GM19324 (cell line): ENCODE measurements at regions not wholly inside any gene's neighbourhood (a gene's known extent, or its start where the extent isn't known, plus 50 kb on each side); places are given as distances from the start of the nearest gene placed in this dataset.

ENCODE experiments used
- ATAC-seq: cut with Tn5 transposase; IDR thresholded peaks from one replicate; pipeline ENCODE4 v1.9.1; 2021; ENCODE audit warnings: mild to moderate bottlenecking, moderate library complexity; ENCODE audit not compliant: unreplicated experiment, low FRiP score

DNA sequence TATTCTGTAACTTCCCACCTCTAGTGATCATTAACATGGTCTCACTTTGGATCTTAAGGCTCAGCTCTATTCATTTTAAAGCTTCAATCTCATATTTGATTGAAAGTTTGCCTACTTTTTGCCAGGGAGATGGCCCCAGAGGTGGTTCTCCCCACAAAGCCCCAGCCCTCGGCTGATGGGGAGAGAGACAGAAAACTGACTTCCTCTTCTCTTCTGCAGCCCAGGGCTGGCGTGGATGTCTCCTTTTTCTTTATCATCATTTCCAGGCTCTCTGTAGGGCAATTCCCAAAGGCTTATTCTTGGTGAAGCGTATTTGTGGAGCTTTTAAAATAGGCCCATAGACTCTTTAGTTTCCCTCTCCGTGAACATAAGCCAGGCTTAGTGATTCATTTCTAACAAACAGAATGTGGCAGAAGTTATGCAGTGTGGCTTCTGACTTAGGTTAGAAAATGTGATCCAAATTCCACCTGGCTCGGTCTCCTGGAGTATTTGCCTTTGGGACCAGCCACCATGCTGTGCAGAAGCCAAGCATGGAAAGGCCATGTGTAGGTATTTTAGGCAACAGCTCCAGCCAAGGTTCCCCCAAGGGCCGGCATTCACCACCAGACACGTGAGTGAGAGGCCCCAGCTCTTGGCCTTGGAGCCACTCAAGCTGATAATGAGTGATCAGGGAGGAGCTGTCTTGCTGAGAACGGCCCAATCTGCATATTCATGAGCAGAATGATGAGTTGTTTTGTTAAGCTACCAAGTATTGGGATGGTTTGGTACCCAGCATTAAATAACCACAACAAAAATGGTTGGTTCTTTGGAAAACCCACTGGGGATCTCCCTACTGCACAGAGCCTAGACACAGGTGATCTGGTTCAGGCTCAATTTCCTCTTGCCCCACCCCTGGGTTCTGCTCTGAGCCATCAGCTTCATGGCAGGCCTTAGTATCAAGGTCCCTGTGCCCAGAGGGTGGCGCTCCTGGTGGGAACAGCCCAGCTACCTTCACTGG is 353.2 kb upstream of the PROK2 start:
- ATAC-seq, result no peak

- ATAC-seq, result no peak
Observed at GRCh38 chr3:72135636-72136035, 350.7 kb upstream of the PROK2 start.

DNA sequence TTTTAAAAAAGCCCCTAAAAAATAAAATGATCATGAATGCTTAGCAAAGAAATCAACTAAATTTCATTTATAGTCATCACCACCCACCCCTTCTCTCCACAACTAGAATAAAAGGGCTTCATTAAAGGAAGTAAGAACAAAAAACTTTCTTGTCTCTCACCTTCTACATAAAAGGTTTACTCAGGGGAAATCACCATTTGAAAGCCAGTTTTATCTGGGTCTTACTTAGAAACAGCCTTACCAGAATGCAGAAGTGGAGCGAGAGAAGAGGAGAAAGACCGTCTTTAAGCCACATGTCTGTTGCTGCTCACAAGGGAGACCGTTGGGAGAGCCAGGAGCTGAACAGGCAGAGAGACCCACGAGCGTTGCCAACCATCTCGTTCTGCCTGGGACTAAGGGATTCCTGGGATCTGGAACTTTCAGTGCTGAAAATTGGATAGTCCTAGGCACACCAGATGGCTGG is 350.1 kb upstream of the PROK2 start:
- no peak for ATAC-seq

DNA sequence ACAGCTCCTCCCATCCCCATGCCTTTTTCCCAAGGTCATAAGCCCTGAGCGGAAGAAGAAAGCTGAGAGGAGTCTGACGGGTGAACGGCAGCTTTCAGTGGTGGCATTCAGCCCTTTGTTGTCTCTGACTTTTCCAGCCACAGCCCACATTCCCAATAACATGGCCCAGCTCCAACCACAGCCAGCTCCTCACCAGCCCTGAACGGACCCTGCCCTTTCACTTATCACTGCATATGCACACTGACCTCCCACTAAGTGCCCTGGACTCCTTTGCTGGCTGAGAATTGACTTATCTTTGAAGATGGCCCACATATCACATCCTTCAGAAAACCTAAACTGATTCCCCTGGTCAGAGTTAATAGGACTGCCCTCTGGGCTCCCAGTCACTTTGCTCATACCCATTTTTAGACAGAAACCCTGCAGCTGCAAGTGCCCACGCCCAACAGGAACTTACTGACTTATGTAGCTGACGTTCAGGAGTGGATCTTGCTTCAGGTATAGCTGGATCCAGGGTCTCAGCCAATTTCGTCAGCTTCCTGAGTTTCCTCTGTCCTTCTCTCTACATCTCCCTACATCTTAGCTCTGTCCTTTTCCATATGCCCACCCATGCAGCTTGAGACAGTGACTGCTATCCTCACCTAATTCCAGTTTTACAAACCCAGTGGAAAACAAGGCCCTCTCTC is 348.5 kb upstream of the PROK2 start:
- ATAC-seq, result no peak

GRCh38 chr3:72131899-72132298 is 347.0 kb upstream of the PROK2 start:
- ATAC-seq, result no peak

DNA sequence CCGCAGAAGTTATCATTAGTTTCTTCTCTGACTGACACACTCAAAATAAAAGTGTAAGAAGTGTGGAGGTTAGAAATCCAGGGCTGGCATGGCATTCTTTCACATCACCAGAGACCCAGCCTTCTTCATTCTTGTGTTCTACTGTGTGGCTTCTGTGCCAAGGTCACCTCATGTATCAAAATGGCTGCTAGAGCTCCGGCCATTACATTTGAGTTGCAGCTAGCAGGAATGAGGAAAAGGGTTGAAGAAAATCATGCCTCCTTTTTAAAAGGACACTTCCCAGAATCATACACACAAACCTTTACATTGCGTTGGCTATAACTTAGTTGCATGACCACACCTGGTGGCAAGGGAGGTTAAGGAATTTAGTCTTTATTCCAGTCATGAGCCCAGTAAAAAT is 345.6 kb upstream of the PROK2 start:
- no peak for ATAC-seq

GRCh38 chr3:72129501-72130094 is 344.6 kb upstream of the PROK2 start:
- ATAC-seq, result no peak

DNA sequence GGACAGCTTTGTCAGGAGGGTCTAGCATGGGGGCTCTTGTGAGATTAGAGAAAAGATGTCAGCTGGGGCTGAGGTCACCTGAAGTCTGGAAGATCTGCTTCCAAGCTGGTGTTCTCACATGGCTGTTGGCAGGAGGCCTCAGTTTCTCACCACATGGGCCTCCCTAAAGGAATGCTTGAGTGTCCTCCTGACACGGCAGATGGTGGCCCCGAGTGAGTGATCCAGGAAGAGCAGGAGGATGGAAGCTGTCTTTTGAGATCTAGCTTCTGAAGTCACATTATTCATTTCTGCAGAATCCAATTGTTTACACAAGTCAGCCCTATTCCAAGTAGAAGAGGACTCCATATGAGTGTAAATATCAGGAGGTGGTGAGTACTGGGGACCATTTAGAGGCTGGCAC is 344.0 kb upstream of the PROK2 start:
- ATAC-seq, result no peak

DNA sequence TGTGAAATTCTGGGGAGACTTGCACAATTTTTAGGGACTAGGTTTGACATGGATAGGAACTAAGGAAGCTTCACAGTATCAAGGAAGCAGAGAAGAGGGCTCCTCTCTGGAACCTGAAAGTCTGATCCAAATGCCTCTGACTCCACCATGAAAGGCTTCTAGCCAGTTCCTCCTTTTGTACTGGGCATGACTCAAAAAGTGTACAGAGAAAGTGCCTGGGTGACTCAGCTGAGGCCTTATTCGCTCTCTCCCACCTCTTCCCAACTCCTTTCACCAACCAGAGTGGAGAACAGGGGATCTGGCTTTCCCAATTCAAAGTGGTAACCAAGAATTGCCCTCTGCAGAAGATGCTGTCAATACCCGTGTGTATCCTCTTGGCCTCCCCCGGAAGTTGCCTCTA is 342.9 kb upstream of the PROK2 start:
- ATAC-seq, result no peak

- no peak for ATAC-seq
Observed at GRCh38 chr3:72127224-72127612, 342.3 kb upstream of the PROK2 start.

- ATAC-seq, result no peak
Observed at GRCh38 chr3:72126441-72127223, 341.7 kb upstream of the PROK2 start.

GRCh38 chr3:72123908-72124441 is 339.0 kb upstream of the PROK2 start:
- no peak for ATAC-seq

- no peak for ATAC-seq
Observed at GRCh38 chr3:72120806-72121778, 336.1 kb upstream of the PROK2 start.

GRCh38 chr3:72120039-72120438 is 335.1 kb upstream of the PROK2 start:
- ATAC-seq, result no peak

GRCh38 chr3:72118628-72119027 is 333.7 kb upstream of the PROK2 start:
- no peak for ATAC-seq

GRCh38 chr3:72116226-72116625 is 331.3 kb upstream of the PROK2 start:
- no peak for ATAC-seq

DNA sequence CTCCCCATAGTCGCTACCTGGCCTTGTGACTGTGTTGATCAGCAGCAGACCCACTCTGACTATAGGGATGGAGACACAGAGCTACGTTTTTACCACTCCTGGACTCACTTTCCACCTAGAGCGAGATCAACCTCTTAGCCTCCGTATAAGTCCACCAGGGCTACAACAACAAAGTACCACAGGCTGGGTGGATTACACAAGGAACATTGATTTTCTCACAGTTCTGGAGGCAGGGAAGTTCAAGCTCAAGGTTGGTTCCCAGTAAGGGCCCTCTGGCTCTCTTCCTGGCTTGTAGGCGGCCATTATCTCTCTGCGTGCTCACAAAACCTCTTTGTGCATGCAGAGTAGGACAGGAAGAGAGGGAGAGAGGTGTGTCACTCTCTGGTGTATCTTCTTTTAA is 330.4 kb upstream of the PROK2 start:
- ATAC-seq, result no peak

DNA sequence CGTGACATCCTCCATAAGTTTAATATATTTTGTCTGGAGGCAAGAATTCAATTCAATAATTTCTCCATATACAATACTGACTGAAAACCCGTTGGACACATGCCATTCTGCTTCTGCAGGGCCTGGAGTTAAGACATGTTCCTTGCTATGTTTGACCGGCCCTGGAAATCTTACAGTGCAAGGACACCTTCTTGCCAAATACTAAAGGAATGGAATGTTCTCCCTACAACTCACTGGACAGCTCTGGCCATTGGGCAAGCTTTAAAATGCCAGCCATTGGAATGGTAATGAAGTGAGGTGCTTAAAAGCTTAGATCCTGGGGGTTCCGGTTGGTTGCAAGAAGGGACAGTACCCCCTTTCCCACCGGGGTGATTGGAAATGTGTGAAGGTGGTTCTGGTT is 329.8 kb upstream of the PROK2 start:
- ATAC-seq, result no peak

DNA sequence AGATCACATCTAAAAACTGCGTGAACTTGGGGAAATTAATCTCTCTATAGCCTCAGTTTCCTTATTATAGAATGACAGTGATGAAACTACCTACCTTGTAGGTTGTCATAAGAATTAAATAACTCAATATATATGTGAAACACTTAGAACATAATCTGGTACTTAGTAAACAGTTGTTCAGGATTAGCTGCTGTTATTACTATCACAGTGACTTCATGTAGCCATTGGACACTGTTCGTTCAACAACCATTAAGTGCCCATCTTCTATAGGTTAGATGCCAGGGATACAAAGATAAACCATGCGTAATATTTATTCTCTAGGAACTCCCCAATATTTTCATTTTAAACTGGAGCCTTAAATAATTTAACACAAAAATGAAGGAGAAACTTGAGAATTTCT is 329.0 kb upstream of the PROK2 start:
- no peak for ATAC-seq
